Panc1 (cell line): ENCODE measurements at regions not wholly inside any gene's neighbourhood (a gene's known extent, or its start where the extent isn't known, plus 50 kb on each side); places are given as distances from the start of the nearest gene placed in this dataset.

ENCODE experiments used
- CTCF ChIP-seq: fragments of 450-650 bp; IDR thresholded peaks from 2 replicates; pipeline ENCODE4 v1.5.1; 2017; ENCODE audit warnings: mild to moderate bottlenecking
- POLR2AphosphoS5 ChIP-seq: IDR thresholded peaks from 2 replicates; pipeline ENCODE4 v1.6.1; 2012; ENCODE audit warnings: mild to moderate bottlenecking, low read depth, low read length, moderate library complexity
- REST ChIP-seq, 2 experiments: IDR thresholded peaks; 2 replicates each; pipeline ENCODE4 v1.6.1; 2011 to 2012; ENCODE audit warnings: low read depth in 2 of 2, control low read depth in 1 of 2, low read length in 1 of 2, mild to moderate bottlenecking in 1 of 2, moderate library complexity in 1 of 2; ENCODE audit not compliant: insufficient read depth in 1 of 2
- SIN3A ChIP-seq: IDR thresholded peaks from 2 replicates; pipeline ENCODE4 v1.6.1; 2012; ENCODE audit warnings: low read depth, mild to moderate bottlenecking, low read length, moderate library complexity, borderline replicate concordance; ENCODE audit not compliant: insufficient read depth
- TCF7L2 ChIP-seq: IDR thresholded peaks from 2 replicates; pipeline ENCODE4 v1.6.1; 2011; ENCODE audit warnings: mild to moderate bottlenecking, low read depth, low read length, inconsistent platforms

GRCh38 chr1:95396557-95396956 lies 162.5 kb downstream of the RWDD3 start:
- no peak for TF ChIP-seq POLR2AphosphoS5
- TF ChIP-seq CTCF: no peak
- no peak for TF ChIP-seq REST (IDR thresholded peaks at IDR 0.05; ENCODE audit: insufficient read depth in 1 of 2, low read depth in 2 of 2, low read length in 1 of 2)
- no peak for TF ChIP-seq SIN3A
- TF ChIP-seq TCF7L2: no peak
